Epithelial cell of proximal tubule (primary cell): ENCODE measurements at regions not wholly inside any gene's neighbourhood (a gene's known extent, or its start where the extent isn't known, plus 50 kb on each side); places are given as distances from the start of the nearest gene placed in this dataset.
"Not testable (repeated sequence)": the region's sequence is repeated elsewhere in the genome, so short reads cannot be mapped to it uniquely, and the experiment has no call there.

ENCODE experiments used
- DNase-seq: peaks from one replicate; pipeline ENCODE4 v3.0.0-alpha.2; 2011; ENCODE audit warnings: low read depth
- H3K4me3 ChIP-seq: 2 replicates; pipeline ENCODE4 v1.5.1; 2011; ENCODE audit warnings: low read depth, mild to moderate bottlenecking, low read length
- TF ChIP-seq, protein P1 (sequence below): conservative IDR thresholded peaks from 2 replicates; pipeline ENCODE4 v1.5.1; 2012; ENCODE audit warnings: low read depth, mild to moderate bottlenecking, low read length

GRCh38 chr5:163894645-163895044 is 389.2 kb downstream of the MAT2B start:
- TF ChIP-seq, protein P1, sequence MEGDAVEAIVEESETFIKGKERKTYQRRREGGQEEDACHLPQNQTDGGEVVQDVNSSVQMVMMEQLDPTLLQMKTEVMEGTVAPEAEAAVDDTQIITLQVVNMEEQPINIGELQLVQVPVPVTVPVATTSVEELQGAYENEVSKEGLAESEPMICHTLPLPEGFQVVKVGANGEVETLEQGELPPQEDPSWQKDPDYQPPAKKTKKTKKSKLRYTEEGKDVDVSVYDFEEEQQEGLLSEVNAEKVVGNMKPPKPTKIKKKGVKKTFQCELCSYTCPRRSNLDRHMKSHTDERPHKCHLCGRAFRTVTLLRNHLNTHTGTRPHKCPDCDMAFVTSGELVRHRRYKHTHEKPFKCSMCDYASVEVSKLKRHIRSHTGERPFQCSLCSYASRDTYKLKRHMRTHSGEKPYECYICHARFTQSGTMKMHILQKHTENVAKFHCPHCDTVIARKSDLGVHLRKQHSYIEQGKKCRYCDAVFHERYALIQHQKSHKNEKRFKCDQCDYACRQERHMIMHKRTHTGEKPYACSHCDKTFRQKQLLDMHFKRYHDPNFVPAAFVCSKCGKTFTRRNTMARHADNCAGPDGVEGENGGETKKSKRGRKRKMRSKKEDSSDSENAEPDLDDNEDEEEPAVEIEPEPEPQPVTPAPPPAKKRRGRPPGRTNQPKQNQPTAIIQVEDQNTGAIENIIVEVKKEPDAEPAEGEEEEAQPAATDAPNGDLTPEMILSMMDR = no peak
- DNase-seq = no peak
- no peak overlapping the region for H3K4me3 ChIP-seq

GRCh38 chr5:163898873-163899272 is 393.5 kb downstream of the MAT2B start:
- TF ChIP-seq, protein P1 = no peak
- H3K4me3 ChIP-seq = no peak overlapping the region
- DNase-seq = no peak

GRCh38 chr5:163907783-163908182 is 402.4 kb downstream of the MAT2B start:
- H3K4me3 ChIP-seq, DNase-seq: not testable (repeated sequence)

- TF ChIP-seq, protein P1 = no peak
Measured at GRCh38 chr5:163908253-163908652, 402.8 kb downstream of the MAT2B start.

DNA sequence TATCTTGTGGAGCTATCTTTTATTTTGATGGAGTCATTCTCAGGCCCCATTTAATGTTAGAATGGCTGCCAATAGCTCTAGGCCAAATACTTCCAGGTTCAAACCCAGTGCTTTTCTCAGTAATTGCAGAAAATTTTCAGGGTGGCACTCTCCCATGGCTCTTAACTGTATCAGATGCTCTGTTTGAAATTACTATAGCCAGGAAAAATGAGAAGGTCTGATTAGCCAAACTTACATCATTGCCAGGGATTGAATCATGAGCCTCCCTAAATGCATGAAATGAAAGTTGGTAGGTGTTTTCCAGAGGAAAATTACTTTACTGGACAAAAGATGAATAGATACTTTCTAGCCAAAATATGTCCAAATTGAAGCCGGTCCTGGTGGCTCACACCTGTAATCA is 404.8 kb downstream of the MAT2B start:
- no peak for DNase-seq
- H3K4me3 ChIP-seq = no peak overlapping the region
- TF ChIP-seq, protein P1 = no peak

More at GRCh38 chr5:163908253-163908652, 402.8 kb downstream of the MAT2B start:
- DNase-seq = no peak
- H3K4me3 ChIP-seq = no peak overlapping the region

GRCh38 chr5:163912046-163912445 is 406.6 kb downstream of the MAT2B start:
- no peak overlapping the region for H3K4me3 ChIP-seq
- DNase-seq = no peak
- TF ChIP-seq, protein P1 = no peak

GRCh38 chr5:163913548-163913947 is 408.1 kb downstream of the MAT2B start:
- no peak overlapping the region for H3K4me3 ChIP-seq
- TF ChIP-seq, protein P1 = no peak
- no peak for DNase-seq

DNA sequence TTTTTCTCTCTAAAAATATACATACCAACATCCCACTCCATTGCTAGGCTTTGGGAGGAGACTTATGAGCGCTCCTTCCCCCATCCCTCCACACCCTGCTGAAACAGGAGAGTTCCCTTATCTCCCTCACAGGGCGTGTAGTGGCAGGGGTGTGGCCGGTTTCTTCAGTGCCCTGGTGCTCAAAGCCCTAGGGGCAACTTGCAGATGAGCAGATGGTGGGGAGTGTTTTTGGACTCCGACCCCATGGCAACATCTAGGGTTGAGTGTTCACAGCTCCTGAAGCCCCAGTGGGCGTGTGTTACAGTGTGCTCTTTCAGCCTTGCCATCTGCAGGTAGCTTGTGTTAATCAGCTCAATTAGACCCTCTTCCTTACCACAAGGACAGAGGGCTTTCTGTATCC is 409.5 kb downstream of the MAT2B start:
- H3K4me3 ChIP-seq = no peak overlapping the region
- TF ChIP-seq, protein P1 = no peak
- no peak for DNase-seq
